ENCODE measurements at regions not wholly inside any gene's neighbourhood (a gene's known extent, or its start where the extent isn't known, plus 50 kb on each side); places are given as distances from the start of the nearest gene placed in this dataset.

- no peak for TF ChIP-seq ISL1 (CRISPR knock-in tag; IDR thresholded peaks at IDR 0.05)
- no peak for TF ChIP-seq ARNTL (CRISPR knock-in tag; IDR thresholded peaks at IDR 0.05; ENCODE audit: borderline replicate concordance, low read depth)
- no peak for TF ChIP-seq RARB (CRISPR knock-in tag; IDR thresholded peaks at IDR 0.05)
- TF ChIP-seq ESRRG (CRISPR knock-in tag; IDR thresholded peaks at IDR 0.05): no peak
- no peak for TF ChIP-seq POU6F1 (CRISPR knock-in tag; IDR thresholded peaks at IDR 0.05; ENCODE audit: borderline replicate concordance, low read depth)
- TF ChIP-seq ZNF70 (CRISPR knock-in tag; IDR thresholded peaks at IDR 0.05): no peak
- no peak for TF ChIP-seq CREB5 (CRISPR knock-in tag; IDR thresholded peaks at IDR 0.05; ENCODE audit: low read depth)
These were observed 86.1 kb upstream of the ACTRT2 start for GRCh38 chr1:2935184-2935583.

Data from SK-N-SH treated with all-trans-retinoic acid at 6 μM for 48 hours (cell line).